Urothelium cell line (cell line): ENCODE measurements at regions not wholly inside any gene's neighbourhood (a gene's known extent, or its start where the extent isn't known, plus 50 kb on each side); places are given as distances from the start of the nearest gene placed in this dataset.
A peak's percentile ranks its signal among the peaks of the same experiment; 100 is the strongest.

ENCODE experiments used
- DNase-seq: peaks from one replicate; pipeline ENCODE4 v3.0.0; 2011; ENCODE audit warnings: low spot score, mixed read lengths
- FAIRE-seq: peaks from 2 replicates; lab custom pipeline; 2011; peaks lifted over from hg19 to GRCh38; lab: Jason Lieb, UNC

DNA sequence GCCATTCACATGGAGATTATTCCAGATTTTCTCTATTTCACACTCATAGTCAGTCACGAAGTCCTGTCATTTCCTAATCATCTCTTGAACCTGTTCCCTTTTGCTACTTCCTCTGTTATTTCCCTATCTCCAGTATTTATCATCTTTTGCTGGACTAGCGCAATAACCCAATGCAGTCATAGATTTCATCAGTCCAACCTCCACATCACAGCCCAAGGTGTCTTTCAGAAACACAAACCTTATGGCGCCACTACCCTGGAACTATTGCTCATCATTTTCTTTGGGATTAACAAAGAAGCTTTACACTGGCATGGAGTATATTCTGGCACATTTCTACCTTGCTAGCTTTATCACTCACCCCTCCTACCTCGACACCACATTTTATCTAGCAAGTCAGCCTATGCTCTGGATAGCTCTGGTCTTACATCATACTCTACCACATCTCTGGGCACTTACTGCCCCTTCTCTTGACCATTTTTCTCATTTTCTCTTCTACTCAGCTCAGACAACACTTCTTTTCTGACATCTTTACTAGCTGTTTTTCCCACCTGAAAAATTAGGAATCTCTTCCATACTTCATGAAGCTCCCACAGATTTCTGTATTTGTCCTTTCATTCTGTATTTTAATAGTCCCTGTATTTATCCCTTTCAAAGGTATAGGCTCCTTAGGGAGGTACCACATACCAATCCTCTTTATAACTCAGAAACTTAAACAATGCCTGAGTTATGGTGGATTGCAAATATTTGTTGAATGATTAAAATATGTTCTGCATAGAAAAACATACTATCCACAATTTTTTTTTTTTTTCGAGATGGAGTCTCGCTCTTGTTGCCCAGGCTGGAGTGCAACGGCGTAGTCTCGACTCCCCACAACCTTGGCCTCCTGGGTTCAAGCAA is 534.7 kb downstream of the KLF12 start:
- FAIRE-seq, result no peak

DNA sequence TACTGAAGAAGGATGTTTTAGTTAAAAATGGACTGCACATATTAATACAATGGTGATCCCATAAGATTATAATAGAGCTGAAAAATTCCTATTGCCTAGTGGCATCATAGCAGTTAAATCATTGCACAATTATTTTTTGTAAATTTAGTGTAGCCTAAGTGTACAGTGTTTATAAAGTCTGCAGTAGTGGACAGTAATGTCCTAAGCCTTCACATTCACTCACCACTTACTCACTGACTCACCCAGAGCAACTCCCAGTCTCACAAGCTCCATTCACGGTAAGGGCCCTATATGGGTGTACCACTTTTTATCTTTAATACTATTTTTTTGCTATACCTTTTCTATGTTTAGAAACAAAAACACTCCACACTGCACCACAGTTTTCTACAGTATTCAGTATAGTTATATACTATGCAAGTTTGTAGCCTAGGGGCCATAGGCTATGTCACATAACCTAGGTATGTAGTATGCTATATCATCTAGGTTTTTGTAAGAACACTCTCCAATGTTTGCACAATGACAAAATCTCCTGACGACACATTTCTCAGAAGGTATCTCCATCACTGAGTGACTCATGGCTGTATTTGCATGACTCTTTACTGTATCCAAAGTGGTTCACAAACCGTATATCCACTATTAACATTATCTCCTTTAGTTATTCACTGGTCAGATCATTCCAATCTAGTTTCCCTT is 536.0 kb downstream of the KLF12 start:
- FAIRE-seq, result no peak
- no peak for DNase-seq

More for the DNA sequence above, 534.7 kb downstream of the KLF12 start:
- DNase-seq, result no peak

DNA sequence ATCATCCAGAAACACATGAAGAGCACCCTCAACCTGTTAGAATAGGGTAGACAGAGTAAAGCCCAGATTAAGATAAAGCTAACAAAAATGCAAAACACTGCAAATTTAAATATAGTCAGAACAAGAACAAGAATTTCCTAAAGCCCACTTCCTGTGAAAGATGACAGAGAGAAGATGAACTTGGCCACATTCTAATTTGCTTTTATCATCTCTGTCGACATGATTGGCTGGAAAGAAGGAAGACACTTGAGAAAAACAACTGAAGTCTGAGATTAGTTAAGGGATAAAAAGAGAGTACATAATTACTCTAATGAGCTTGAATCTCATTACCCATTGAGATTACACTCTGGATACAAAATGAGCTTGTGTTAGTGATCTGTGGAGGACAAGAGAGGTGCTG is 537.6 kb downstream of the KLF5 start:
- FAIRE-seq, result no peak
- no peak for DNase-seq

DNA sequence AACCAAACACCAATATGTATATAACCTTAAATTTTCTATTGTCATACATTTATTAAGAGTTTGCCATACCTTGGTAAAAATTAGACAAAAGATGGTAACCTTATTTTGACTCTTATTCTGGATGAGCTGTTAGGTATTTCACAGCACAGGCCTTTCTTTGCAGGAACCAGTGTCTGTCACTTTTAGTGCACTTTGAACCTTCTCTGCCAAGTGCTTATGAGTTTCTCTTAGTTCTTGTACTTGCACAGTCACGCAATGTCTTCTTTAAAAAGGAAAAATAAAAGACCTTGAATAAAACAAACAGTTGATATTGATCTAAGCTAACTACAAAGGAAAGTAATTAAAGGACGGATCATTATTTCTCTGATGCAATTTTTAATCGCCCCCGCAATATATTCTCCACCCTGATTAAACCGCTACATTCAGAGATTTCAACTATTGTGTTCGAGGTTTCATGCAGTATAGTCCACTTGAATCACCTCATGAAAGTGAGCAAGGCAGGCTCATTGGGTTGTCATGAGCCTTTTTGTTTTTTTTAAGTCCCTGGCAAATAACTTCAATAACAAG is 534.5 kb downstream of the KLF5 start:
- FAIRE-seq (no peak), DNase-seq (no peak)

DNA sequence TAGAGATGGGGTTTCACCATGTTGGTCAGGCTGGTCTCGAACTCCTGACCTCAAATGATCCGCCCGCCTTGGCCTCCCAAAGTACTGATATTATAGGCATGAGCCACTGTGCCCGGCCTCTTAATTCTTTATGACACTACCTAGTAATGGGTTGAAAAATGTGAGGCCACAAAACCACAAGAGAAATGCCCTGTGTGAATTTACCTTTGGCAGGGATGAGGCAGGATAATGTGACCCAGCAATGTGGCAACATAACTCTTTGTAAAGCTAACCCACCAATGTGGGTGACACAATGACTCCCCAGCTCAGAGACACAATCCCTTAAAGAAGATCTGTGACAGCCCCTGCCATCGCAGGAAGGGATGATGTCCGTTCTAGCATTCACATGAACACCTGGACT is 533.1 kb downstream of the KLF5 start:
- no peak for FAIRE-seq

DNA sequence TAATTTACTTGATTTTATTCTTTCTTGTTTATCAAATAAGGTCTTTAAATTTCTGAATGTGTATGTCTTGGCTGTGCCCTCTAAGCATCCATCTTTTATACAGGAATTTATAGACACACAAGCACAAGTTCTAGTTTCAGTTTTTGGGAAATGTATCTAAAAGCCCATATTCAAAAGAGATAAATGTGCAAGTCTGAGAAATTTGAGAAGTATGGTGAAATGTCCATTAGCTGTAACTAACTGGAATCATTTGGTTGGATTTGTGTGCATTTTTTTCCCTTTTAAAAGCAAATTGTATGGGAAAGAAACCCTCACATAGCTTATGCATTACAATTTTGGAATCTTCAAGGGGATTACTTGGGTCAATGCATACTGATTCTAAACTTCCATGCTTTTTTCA is 532.0 kb downstream of the KLF5 start:
- no peak for DNase-seq

More for the DNA sequence above, 533.1 kb downstream of the KLF5 start:
- no peak for DNase-seq

DNA sequence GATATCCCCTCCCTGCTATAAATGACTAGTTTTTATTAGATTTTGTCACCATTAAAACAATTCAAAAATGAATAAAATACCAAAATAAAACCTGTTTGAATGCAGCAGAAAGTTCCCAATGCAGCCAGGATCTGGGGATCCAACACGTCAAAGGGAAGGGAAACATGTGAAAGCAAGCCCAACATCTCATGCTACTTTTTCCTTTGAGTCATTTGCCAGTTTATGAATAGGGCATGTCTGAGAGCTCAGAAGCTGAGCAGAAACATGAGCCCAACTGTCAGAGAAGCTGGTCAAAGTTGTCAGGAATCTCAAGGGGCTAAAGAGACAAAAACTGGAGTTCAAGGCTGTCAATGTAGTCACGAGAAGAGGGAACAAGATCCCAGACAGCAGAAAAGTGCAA is 526.4 kb downstream of the KLF5 start:
- DNase-seq (no peak), FAIRE-seq (no peak)

More for the DNA sequence above, 532.0 kb downstream of the KLF5 start:
- FAIRE-seq, result no peak

DNA sequence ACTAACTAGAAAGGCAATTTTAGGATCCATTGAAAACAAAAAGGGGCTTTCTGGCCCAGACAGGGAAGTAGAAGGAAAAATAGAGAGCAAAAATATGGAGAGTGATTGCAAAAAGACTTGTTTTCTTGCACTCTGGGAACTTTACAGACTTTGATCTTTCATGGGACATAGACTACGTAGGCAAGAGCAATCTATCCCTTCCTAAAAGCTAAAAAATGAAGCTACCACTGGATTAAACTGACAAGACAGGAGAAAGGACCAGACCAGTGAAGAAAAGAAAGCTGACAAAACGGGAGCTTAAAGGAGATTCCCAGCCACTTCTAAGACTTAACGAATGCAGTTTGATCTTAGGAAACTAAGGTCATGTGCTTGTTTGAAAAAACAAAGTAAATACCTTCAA is 524.5 kb downstream of the KLF5 start:
- FAIRE-seq, result no peak
- DNase-seq, result no peak

DNA sequence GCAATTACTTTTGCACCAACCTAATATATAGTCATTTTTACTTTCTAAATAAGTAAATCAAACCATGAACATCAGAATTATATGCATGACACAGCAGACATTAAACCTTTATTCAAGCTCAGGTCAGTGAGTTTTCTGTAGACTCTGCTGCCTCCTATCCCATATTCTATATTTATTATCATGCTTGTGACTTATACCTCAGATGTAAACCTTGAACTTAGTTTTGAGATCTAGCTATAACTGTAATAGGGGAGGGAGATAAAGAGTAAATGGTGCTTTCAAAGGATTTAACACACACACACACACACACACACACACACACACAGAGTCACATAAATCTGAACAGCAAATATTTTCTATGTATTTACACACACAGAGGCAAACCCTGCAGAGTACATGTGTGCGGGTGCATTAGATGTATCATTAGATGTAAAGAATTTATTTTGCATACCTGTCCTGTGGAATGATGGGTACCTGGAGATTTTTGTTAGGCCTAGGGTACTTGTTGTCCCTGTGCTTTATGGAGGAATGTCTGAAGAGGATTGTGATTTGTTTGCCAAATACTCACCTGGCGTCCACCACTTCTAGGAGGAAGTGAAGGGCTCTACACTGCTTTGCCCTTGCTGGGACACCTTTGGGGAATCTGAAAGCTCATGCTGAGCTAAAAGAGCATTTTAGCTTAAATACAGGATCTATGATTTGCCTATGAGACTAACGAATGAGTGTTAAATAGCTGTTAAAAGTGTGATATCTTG is 521.9 kb downstream of the KLF5 start:
- FAIRE-seq, result no peak
- DNase-seq, result no peak

DNA sequence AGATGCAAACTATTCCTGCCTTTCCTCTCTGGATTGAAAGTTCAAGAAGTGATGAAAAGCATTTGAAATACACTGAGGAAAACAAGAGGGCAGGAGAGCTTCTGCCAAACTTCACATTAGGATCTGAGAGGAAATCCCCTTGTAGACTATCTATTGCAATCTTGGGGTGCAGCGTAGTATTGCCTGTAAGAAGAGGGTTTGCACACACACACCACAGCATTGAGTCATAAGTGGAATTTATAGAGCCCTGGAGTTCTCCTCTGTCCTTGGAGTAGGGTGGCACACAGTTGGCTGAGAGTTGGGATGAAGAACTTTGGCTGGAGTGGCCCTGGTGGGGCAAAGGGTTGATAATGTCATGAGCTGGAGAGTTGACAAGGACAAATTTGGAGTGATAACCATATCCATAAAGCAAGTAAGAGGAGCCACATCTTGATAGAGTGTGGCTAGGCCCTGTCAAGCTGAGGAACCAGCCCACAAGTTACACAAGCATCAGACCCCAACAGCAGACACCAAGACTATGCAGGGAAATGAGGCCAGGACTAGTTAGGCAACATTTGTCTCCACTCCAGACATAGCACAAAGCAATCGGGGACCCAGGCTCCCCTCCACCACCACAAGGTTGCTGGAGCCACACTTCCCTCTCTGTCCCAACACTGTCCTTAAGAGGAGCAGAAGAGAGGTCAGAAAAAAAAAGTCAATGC is 520.9 kb downstream of the KLF5 start:
- FAIRE-seq, result no peak
- no peak for DNase-seq

DNA sequence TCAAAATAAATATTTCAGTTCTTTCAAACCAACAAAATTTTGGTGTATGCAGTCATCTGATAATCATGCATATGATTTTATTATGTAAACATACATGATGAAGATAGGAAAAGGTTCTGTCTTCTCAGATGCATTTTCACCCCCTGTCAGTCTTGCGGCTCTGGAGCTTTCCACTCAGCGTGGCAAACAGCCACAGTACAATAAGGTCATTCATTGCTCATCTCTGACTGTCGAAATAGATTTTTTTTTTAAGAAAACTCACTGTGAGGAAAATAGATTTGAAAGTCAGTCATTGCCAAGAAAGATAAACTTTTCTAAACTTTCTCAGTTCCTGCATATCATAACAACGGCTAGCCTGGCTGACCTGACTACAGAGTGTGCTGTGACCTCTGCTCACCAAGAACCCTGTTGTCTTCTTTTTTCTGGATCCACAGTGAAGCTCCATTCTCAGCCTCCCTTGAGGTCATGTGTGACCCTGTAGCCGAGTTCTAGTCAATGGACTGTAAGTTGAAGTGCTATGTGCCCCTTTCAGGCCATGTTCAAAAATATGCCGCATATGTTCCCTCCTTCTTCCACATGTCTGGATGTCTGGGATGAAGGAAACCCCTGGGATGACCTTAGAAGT is 519.6 kb downstream of the KLF5 start:
- DNase-seq (no peak), FAIRE-seq (no peak)

DNA sequence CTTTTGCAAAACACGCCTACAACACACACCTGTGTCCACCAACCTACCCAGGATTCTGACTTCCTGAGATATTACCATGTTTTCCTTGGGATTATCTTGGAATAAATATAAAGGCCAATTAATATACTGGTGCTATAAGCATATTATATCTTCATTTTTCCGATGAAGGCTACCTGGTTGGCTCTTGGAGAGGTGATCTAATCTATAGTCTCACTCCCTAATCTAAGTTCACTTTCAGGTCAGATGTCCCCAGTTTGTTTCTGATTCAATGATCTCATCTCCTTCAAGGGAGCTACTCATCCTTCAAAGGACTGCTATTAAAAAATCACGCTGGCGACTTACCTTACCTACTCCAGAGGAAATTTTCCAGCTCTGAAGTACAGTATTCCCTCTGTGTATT is 517.5 kb downstream of the KLF5 start:
- FAIRE-seq (no peak), DNase-seq (no peak)

DNA sequence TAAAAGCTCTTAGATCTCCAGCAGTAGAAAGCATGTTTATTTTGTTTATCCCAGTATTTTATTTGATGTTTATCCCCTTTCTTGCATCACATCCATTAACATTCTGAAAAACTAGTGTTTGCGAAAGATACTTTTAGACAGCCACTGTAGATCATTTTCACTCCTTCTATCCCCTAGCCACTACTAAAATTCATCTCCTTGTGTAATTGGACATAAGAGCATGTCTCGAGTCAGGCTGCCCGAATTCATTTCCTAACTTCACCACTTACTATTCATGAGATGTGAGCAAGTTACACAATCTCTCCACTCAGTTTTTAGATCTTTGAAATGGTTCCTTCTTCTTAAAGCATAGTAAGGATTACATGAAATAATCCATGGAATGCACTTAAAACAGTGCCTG is 514.0 kb downstream of the KLF5 start:
- FAIRE-seq, result no peak

DNA sequence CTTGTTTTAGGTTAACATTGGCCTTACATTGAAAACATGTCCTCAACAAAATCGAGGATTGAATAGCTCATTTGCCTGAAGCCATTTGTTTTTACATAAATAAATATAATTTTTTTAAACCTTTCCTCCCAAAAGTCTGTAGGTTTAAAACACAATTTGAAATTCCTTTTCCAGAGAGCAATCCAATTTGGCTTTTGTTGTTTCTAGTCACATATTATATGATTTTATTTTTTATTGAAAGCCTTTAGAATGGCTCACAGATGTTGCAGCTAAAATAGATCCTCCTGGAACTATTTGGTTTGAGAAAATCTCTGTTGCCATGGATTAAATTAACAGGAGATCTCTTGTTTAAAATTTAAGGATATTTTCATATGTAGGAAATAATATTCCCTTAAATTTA is 512.6 kb downstream of the KLF5 start:
- FAIRE-seq (no peak), DNase-seq (no peak)

More for the DNA sequence above, 514.0 kb downstream of the KLF5 start:
- DNase-seq, result no peak

DNA sequence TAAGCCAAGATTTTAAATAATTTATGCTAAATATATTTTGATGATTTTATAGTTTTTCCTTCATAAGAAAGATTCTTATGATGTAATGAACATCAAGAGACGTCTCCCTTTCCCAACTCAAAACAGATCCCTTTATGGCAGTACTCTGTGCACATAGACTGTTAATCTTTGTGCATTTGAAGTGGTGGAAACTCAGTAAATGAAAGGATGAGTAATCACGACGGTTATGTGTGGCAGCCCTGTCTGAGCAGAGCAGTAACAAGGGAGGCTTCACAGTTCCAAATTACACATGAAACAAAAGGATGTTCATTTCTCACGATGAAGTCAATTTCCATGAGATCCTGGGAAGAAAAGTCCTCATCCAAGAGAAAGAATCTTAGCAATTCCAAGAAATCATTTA is 498.1 kb downstream of the KLF5 start:
- FAIRE-seq (no peak), DNase-seq (peak; percentile 2)

DNA sequence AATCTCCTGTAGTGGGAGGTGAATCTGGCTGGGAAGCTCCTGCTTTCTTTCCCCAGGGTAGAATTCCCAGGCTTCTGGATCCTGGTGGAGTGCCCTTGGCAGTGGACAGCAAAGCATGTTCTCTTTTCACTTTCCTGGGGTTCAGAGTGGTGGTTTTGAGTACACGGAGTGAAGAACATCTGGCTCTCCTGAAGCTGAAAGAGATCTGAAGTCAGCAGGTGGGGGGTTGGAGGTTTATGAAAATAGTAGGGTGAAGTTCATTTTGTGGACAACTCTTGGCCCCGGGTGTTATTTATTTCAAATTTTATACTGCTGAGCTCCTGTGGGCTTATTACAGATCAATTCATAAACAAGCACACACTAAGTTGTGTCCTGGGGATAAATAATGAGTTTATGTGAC is 497.3 kb downstream of the KLF5 start:
- no peak for DNase-seq
- no peak for FAIRE-seq

DNA sequence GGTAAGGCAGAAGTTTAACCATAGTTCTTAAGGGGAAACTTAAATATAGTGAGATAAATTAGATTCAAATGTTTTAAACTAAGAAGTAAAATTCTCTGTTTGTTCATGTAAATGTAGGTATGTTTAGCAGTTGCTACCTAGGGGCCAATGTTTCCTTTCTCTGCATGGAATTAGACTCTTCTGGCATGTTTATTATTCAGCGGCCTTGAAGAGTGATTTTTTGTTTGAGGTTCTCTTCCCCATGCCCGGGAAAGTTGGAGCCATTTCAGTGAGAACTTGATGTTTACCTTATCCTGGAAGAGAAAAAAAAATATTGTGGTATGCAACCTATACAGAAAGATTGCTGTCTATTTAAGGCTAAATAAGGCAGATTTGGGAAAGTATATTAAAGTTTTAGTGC is 492.9 kb downstream of the KLF5 start:
- FAIRE-seq, result no peak
- no peak for DNase-seq

DNA sequence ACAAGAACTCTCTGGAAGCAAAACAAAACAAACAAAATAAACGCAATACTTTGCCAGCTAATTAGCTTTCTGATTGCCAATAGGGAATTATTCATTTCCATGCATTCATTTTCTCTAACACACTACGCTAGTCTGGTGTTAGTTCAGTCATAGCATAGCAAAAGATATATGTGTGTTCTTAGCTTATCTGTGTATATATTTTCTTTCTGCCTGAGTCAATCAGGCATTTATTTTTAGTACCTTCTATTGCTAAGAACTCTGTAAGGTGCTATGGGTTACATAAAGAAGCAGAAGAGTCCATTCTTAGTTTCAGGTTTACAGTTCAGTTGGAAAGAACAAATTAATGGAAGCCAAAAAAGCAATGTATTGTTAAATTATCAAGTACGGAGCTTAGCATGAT is 490.9 kb downstream of the KLF5 start:
- no peak for FAIRE-seq
- DNase-seq, result no peak

DNA sequence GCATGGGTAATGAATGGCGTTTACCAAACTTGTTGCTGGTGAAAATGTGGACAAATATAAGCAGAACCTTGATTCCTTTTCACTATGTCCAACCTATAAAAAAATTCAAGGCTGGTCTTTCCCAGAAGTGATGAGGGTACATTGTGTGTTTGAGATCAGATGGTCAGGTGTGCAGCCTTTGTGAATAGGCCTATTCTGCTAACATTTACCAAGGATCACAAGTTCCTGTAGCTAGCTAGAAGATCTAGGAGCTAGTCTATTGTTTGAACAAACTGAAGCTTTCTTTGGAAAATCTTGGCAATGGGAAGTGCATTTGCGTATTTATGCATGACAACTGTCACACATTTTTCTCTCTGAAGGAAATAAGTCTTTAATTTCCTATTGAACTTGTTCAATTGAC is 489.6 kb downstream of the KLF5 start:
- FAIRE-seq (no peak), DNase-seq (no peak)

DNA sequence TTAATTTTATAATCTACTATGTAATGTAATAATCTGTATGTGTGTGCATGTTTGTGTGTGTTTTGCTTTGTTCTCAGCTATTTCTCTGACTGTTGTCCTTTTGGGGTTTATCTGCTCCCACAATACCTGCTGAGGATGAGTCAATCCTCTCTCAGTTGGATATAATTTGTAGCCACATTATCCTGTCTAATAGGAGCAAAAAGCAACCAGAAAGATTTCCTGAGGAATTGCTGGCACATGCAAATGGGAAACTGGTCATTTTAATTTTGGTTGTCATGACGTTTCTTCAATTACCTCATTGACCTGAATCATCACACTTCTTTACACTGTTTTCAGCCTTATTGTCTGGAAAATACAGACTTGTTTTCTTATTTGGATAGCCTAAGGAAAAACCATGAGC is 488.4 kb downstream of the KLF5 start:
- DNase-seq (no peak), FAIRE-seq (no peak)
